ENCODE measurements at regions not wholly inside any gene's neighbourhood (a gene's known extent, or its start where the extent isn't known, plus 50 kb on each side); places are given as distances from the start of the nearest gene placed in this dataset.

DNA sequence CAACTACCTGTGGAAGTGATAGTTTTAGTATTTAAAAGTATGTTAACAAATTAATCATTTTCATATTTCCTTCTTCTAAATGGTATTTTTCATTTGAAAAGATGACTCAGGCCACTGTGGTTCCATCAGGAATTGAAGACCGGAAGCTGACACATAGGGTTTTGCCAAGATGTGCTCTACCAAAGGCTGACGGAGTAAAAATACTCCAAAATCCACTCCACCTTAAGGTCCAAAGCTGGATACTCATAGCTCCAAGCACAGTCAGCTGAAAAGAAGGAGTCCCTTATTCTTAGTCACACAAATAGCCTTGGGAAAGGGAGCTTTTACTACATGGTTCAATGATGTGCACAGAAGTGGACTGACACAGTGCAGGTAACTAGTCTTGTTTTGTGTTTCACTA is 472.0 kb downstream of the ARAP2 start:
- DNase-seq: no peak

GRCh38 chr4:35789899-35790574 is 454.3 kb downstream of the ARAP2 start:
- DNase-seq: no peak

- DNase-seq: no peak
Measured at GRCh38 chr4:35793045-35793722, 451.1 kb downstream of the ARAP2 start.

DNA sequence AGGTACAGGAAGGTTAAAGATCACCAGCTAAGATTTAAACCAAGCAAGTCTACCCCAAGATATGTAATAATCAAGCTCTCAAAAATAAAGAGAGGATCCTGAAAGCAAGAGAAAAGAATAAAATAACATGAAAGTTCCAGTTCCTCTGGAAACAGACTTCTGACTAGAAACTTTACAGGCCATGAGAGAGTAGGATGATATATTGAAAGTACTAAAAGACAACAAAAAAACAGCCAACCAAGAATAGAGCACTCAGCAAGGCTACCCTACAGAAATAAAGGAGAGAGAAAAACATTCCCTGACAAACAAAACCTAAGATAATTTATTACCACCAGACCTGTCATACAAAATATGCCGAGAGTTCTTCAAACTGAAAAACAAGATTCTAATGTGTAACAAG is 450.5 kb downstream of the ARAP2 start:
- no peak for DNase-seq

DNA sequence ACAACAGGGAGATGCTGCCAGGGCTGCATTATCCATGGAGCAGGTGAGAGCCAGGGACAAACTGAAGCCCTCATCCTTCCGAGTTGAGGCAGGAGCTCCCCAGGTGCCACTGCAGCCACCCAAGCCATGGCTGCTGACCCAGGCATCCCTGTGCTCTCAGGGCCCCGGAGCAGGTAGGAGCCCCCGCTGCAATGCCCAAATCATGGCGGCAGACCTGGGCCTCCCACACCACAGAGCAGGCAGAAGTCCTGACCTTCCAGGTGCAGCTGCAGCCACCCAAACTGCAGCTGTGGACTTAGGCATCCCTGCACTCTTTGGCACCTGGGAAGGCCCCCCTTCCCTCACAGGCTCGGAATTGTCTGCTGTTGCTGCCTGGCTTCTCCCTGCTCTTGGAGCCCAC is 443.6 kb downstream of the ARAP2 start:
- DNase-seq: no peak

DNA sequence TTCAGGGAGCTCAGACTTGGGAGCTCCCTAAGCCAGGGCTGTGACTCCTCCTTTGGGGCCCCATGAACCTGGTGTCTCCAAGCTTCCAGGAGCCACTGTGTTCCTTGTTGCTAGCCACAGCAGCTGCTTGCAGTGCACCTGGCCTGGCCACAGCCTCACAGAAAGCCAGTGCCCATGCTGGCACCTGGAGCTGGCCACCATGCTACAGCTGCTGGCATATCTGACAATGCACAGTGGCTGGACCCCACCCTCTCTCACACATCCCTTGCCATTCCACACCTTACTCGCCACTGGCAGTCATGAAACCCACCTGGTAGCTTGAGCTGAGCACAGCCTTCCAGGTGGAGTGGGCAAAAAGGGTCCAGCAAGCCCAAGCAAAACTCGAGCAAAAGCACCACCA is 441.7 kb downstream of the ARAP2 start:
- DNase-seq: no peak

DNA sequence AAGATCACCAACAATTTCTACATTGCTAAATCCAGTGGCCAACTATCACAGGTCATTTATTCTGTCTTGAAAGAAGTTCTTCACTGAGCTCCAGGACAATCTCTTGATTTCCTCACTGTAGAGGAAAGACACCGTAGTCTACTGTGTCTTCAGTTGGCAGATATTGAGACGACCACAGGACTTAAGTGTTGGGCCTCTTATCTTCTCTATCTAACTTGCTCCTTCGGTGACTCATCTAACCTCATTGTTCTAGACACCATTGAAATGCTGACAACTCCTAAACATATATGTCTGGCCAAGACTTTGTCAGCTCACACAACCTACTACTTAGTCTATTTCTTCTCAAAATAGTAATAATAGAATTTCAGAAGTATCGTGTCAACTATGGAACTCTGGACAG is 425.8 kb downstream of the ARAP2 start:
- DNase-seq: no peak

GRCh38 chr4:35820003-35820402 is 424.3 kb downstream of the ARAP2 start:
- DNase-seq: no peak

GRCh38 chr4:35824231-35824630 is 420.1 kb downstream of the ARAP2 start:
- DNase-seq: no peak

GRCh38 chr4:35835893-35836292 is 408.4 kb downstream of the ARAP2 start:
- DNase-seq: no peak

DNA sequence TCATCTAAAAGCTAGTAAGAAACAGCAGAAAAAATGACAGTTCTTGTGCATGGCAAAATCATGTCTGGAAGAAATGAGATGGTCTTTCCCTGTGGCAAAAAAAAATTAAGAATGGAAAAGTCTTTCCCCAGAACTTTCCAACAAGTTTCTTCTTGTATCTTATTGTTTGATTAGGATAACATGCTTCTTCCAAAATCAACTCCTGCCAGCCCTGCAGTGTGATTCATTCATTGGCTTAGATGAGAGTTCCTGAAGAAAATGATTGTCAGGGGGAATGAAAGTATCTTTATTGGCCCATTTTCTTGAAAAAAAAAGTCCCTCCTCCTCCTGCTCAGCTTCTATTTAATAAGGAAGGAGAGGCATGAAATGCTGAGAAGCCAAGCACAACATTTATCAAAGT is 407.7 kb downstream of the ARAP2 start:
- no peak for DNase-seq

GRCh38 chr4:35867057-35867456 is 377.3 kb downstream of the ARAP2 start:
- no peak for DNase-seq

GRCh38 chr4:35872273-35872672 is 372.0 kb downstream of the ARAP2 start:
- DNase-seq: no peak

- no peak for DNase-seq
Measured at GRCh38 chr4:35879479-35879878, 364.8 kb downstream of the ARAP2 start.

- no peak for DNase-seq
Measured at GRCh38 chr4:35883108-35883507, 361.2 kb downstream of the ARAP2 start.

DNA sequence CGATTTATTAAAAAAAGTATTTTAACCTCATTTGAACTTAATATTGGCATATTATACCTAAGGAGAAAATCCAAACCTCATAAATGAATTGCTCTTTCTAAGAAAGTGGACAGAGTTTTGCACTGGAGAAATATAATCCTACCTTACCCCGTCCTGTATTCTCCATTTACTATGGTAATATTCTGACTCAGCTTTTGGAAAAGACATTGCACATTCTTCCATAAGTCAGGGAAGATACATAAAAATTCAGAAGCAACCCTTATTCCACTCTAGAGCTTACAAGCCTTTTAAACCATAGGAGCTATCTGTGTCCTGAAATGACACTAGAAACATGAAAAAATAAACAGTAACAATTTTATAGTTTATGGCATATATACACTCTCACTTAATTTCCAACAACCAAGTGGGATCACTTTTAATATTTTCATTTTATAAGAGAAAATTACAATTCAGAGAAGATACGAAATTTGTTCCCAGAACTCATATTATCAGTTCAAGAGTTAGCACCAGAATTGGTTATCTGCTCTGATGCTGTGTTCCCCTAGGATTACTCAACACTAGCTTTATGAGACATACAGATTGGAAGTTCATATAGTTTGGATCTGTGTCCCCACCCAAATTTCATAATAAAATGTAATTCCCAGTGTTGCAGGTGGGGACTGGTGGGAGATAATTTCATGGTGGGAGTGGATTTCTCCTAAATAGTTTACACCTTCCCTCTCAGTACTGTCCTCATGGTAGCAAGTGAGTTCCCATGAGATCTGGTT is 359.4 kb downstream of the ARAP2 start:
- DNase-seq: no peak

DNA sequence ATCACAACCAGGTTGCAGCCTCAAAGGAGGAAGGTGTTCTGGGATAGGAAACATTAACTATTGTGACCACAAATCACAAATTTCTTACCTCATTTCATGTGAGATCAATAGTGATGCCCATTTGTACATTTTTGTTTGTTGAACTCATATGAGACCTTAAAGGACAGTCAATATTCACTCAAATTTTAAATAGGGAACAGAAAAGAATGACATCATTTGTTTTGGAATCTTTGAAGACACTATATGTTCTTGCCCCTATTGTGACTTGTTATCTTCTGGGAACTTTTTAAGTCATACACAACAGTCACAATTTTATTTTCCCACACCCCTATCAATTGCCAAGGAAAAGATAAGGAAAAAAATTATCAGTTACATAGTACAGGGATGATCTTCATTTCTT is 346.5 kb downstream of the ARAP2 start:
- no peak for DNase-seq

DNA sequence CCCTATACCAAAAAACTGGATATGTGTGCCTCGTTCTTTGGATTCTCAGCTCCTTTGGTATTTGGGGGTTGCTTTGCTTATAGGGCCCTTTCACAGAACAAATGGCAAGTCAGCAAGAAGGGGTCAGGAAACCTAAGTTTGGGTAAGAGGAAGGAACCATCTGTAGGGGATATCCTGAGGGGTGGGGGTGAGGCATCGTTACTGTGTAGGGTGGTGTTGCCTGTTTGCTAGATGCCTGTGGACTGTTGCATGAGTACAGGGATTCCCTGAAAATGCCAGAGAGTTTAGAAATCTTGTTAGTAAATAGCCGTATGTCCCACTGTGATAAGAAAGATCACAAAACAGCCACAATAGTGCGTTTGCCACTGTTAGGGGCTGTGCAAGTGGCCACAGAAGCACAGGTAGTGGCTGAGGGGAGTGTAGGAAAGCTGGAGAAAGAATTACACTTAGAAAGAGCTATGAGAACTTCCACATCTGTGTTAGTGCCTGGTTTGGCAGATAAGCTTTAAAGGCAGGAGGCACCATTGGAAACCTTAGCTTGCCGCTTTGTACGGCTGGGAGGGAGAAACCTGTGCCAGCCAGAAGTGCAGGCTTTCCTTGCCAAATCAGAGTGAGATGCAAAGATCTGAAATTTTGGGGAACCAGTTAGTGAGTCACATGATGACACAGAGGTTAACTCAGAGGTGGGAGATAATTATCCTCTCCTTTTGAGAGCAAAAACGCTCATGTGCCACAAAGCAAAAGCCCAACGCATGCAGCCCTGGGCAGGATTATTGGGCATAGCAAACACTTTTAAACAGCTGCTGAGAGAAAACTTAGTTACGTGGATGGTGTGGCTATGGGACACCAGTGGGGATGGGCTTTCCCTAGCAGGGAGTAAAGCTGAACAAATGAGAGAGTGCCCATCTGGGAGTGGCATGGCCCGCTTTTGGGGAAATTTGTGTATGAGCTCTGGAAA is 343.7 kb downstream of the ARAP2 start:
- DNase-seq: no peak

- DNase-seq: no peak
Measured at GRCh38 chr4:35912174-35912573, 332.1 kb downstream of the ARAP2 start.

DNA sequence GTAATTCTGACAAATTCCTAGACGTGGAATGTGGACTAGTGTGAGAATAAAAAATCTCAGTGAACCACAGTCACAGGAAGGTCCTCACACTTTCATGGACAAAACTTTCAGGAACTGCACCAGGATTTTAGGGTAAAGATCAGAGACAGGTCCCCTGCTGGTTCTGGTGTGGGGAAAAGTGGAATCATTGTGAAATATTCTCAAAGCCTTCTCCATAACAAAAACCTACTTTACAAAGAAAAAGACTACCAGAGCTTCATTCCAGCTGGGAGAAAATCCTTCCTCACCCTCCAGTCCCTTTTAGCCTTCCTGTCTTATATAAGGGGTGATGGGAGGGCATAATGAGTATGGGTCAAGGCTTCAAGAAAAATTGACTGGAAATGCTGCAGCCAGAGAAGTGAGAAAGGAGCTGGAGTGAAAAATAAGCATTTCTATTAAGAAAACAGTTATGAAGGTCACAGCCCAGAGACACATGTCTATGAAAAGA is 325.8 kb downstream of the ARAP2 start:
- no peak for DNase-seq

- no peak for DNase-seq
Measured at GRCh38 chr4:35925806-35926205, 318.5 kb downstream of the ARAP2 start.

DNA sequence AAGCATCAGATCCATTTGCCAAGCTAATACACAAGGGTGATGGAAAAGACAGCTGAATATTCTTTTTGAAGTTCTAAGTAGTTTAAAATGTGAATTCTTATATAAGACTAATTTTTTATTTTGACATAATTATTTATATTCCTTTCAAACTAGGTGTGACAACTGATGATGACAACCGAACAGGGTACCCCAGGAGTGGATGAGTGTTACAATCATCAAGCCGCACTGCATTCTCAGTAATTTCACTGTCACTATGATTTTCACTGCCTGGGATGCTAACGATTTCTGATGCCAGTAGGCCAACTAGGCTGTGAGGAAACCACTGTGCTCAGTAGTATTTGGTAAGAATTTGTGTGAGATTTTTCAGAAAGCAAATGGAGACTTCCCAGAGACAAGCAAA is 317.5 kb downstream of the ARAP2 start:
- no peak for DNase-seq

DNA sequence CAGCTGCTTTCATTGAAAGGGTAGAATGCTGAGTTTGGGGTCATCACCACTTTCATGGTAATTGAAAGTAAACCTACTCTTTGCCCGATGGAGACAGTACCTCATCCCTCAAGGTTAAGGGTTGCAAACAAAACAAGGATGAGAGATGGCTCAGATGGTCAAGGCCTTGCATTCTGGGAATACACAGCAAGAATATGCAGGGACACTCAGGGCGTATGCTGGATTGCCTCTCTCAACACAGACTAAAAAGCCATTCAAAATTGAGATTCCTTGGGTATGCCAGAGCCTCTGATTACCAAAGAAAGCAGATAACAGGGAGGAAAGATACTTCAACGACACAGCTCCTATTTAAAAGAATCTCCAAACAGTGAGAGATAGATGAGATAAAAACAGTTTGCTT is 310.4 kb downstream of the ARAP2 start:
- DNase-seq: no peak

All from NK-92 treated with Interleukin-12 subunit alpha and Interleukin-12 subunit beta, amount 100 ng/mL, for 24 hours (cell line).